H9 (cell line): ENCODE measurements at regions not wholly inside any gene's neighbourhood (a gene's known extent, or its start where the extent isn't known, plus 50 kb on each side); places are given as distances from the start of the nearest gene placed in this dataset.

Experiments
- DNase-seq: peaks from one replicate; pipeline ENCODE4 v3.0.0-alpha.2; 2017
- H2AFZ ChIP-seq: one replicate; pipeline ENCODE4 v1.6.1; 2013; ENCODE audit warnings: mild to moderate bottlenecking, low read length, control low read depth, moderate library complexity
- H2AK5ac ChIP-seq: 2 replicates; pipeline ENCODE4 v1.6.1; 2013; ENCODE audit warnings: low read length, control low read depth, mixed read lengths; ENCODE audit not compliant: insufficient read length
- H2BK120ac ChIP-seq: one replicate; pipeline ENCODE4 v1.6.1; 2013; ENCODE audit warnings: low read depth, mild to moderate bottlenecking, low read length, control low read depth, inconsistent platforms; ENCODE audit not compliant: poor library complexity, severe bottlenecking
- H2BK12ac ChIP-seq: 2 replicates; pipeline ENCODE4 v1.6.1; 2013; ENCODE audit warnings: low read length, control low read depth, mixed read lengths, low read depth; ENCODE audit not compliant: insufficient read length
- H2BK15ac ChIP-seq: 2 replicates; pipeline ENCODE4 v1.6.1; 2013; ENCODE audit warnings: low read depth, low read length, control low read depth
- H2BK20ac ChIP-seq: one replicate; pipeline ENCODE4 v1.6.1; 2013; ENCODE audit warnings: low read depth, mild to moderate bottlenecking, low read length, control low read depth, inconsistent platforms; ENCODE audit not compliant: poor library complexity, severe bottlenecking
- H2BK5ac ChIP-seq: 2 replicates; pipeline ENCODE4 v1.6.1; 2013; ENCODE audit warnings: low read length, control low read depth, mixed read lengths; ENCODE audit not compliant: insufficient read length
- H3K14ac ChIP-seq: 2 replicates; pipeline ENCODE4 v1.6.1; 2013; ENCODE audit warnings: low read length, control low read depth; ENCODE audit not compliant: insufficient read depth
- H3K18ac ChIP-seq: 2 replicates; pipeline ENCODE4 v1.6.1; 2013; ENCODE audit warnings: low read depth, mild to moderate bottlenecking, mixed read lengths, low read length, control low read depth; ENCODE audit not compliant: insufficient read length
- H3K23ac ChIP-seq: 2 replicates; pipeline ENCODE4 v1.6.1; 2013; ENCODE audit warnings: low read length, control low read depth, mixed read lengths, low read depth; ENCODE audit not compliant: insufficient read length
- H3K23me2 ChIP-seq: 2 replicates; pipeline ENCODE4 v1.6.1; 2013; ENCODE audit warnings: low read depth, mild to moderate bottlenecking, mixed read lengths, low read length, control low read depth; ENCODE audit not compliant: insufficient read length, poor library complexity, severe bottlenecking
- H3K27ac ChIP-seq: 2 replicates; pipeline ENCODE4 v1.5.1; 2013; ENCODE audit warnings: low read length, control low read depth, mixed read lengths, low read depth; ENCODE audit not compliant: insufficient read length
- H3K27me3 ChIP-seq: 2 replicates; pipeline ENCODE4 v1.6.1; 2013; ENCODE audit warnings: low read length, control low read depth, inconsistent platforms; ENCODE audit not compliant: insufficient read depth
- H3K4ac ChIP-seq: 2 replicates; pipeline ENCODE4 v1.6.1; 2013; ENCODE audit warnings: low read depth, mild to moderate bottlenecking, control low read depth, inconsistent platforms, low read length, moderate library complexity
- H3K4me1 ChIP-seq: 2 replicates; pipeline ENCODE4 v1.6.1; 2013; ENCODE audit warnings: low read length, control low read depth, inconsistent platforms; ENCODE audit not compliant: insufficient read depth
- H3K4me2 ChIP-seq: 2 replicates; pipeline ENCODE4 v1.6.1; 2013; ENCODE audit warnings: low read length, control low read depth, mixed read lengths; ENCODE audit not compliant: insufficient read length, insufficient read depth
- H3K56ac ChIP-seq: 2 replicates; pipeline ENCODE4 v1.6.1; 2013; ENCODE audit warnings: low read depth, mild to moderate bottlenecking, mixed read lengths, low read length, control low read depth; ENCODE audit not compliant: insufficient read length
- H3K79me1 ChIP-seq: 2 replicates; pipeline ENCODE4 v1.6.1; 2013; ENCODE audit warnings: low read depth, mild to moderate bottlenecking, moderate library complexity, low read length, control low read depth, inconsistent platforms; ENCODE audit not compliant: insufficient read depth, poor library complexity, severe bottlenecking
- H3K79me2 ChIP-seq: 2 replicates; pipeline ENCODE4 v1.6.1; 2013; ENCODE audit warnings: low read length, control low read depth, inconsistent platforms; ENCODE audit not compliant: insufficient read depth
- H3K9ac ChIP-seq: 2 replicates; pipeline ENCODE4 v1.6.1; 2013; ENCODE audit warnings: low read length, control low read depth, mixed read lengths; ENCODE audit not compliant: insufficient read length; ENCODE audit errors: extremely low read depth
- H3K9me3 ChIP-seq: one replicate; pipeline ENCODE4 v1.6.1; 2013; ENCODE audit warnings: low read depth, low read length, inconsistent platforms; ENCODE audit not compliant: control insufficient read depth
- H3T11ph ChIP-seq: one replicate; pipeline ENCODE4 v1.6.1; 2013; ENCODE audit warnings: mild to moderate bottlenecking, low read length, control low read depth, inconsistent platforms
- H4K20me1 ChIP-seq: one replicate; pipeline ENCODE4 v1.6.1; 2013; ENCODE audit not compliant: control insufficient read depth, insufficient read length, insufficient read depth
- H4K5ac ChIP-seq: 2 replicates; pipeline ENCODE4 v1.6.1; 2013; ENCODE audit warnings: low read depth, mild to moderate bottlenecking, mixed read lengths, low read length, control low read depth; ENCODE audit not compliant: insufficient read length
- H4K8ac ChIP-seq: replicated peaks from 2 replicates; pipeline ENCODE4 v1.6.1; 2013; ENCODE audit warnings: low read length, control low read depth, mixed read lengths, low read depth; ENCODE audit not compliant: insufficient read length
- H4K91ac ChIP-seq: 2 replicates; pipeline ENCODE4 v1.6.1; 2013; ENCODE audit warnings: low read depth, mild to moderate bottlenecking, moderate library complexity, mixed read lengths, low read length, control low read depth; ENCODE audit not compliant: insufficient read length
- H3K27ac Mint-ChIP-seq, 3 experiments: 2 replicates in 2 of 3; 3 replicates in 1 of 3; pipeline ENCODE4 v1.8.0; 2020 to 2021; ENCODE audit warnings: mixed read lengths in 3 of 3, mild to moderate bottlenecking in 1 of 3, moderate library complexity in 1 of 3
- H3K27me3 Mint-ChIP-seq: 2 replicates; pipeline ENCODE4 v1.8.0; 2021; ENCODE audit warnings: low read depth, mild to moderate bottlenecking, moderate library complexity, mixed read lengths
- H3K36me3 Mint-ChIP-seq, 3 experiments: 2 replicates in 2 of 3; 3 replicates in 1 of 3; pipeline ENCODE4 v1.8.0; 2020 to 2021; ENCODE audit warnings: low read depth in 3 of 3, mixed read lengths in 3 of 3; ENCODE audit not compliant: insufficient read depth in 1 of 3
- H3K4me1 Mint-ChIP-seq, 2 experiments: 2 replicates each; pipeline ENCODE4 v1.8.0; 2020; ENCODE audit warnings: mixed read lengths in 2 of 2
- H3K4me3 Mint-ChIP-seq, 2 experiments: 2 replicates in 1 of 2; 3 replicates in 1 of 2; pipeline ENCODE4 v1.8.0; 2020 to 2021; ENCODE audit warnings: mild to moderate bottlenecking in 2 of 2, mixed read lengths in 2 of 2, moderate library complexity in 1 of 2
- H3K9me3 Mint-ChIP-seq, 2 experiments: 2 replicates in 1 of 2; 3 replicates in 1 of 2; pipeline ENCODE4 v1.8.0; 2020; ENCODE audit warnings: mild to moderate bottlenecking in 2 of 2, mixed read lengths in 2 of 2, moderate library complexity in 1 of 2
- CTCF ChIP-seq: fragments of 200-600 bp; sonication (generic); conservative IDR thresholded peaks from 3 replicates; pipeline ENCODE4 v1.8.0; 2021; ENCODE audit warnings: antibody characterized with exemption, mild to moderate bottlenecking
- whole genome bisulfite sequencing: extraction: QIAGEN DNeasy Blood & Tissue Kit; methylation state at CpG from one replicate; pipeline ENCODE4 v1.1.7; 2013; ENCODE audit warnings: missing lambda C conversion rate, low lambda C conversion rate, mixed read lengths; ENCODE audit not compliant: insufficient read length; ENCODE audit errors: extremely low coverage; 5-methylcytosine and 5-hydroxymethylcytosine counted together

GRCh38 chr18:39772155-39772919 is 2182.7 kb upstream of the PIK3C3 start:
- Mint-ChIP-seq H3K9me3 (no peaks in the 10 kb centered on the region), H3K27ac (no peak overlapping the region; a peak in 1 of 7 replicates), H3K4me1 (peaks cover 12 to 14% of the 10 kb centered on the region in 2 experiments), H3K36me3 (peaks cover 0 to 3% (median 0%) of the 10 kb centered on the region in 3 experiments; a peak in 3 of 7 replicates), H3K4me3 (no peak overlapping the region), H3K27me3 (no peaks in the 10 kb centered on the region)
- H4K5ac ChIP-seq: no peak overlapping the region
- H3K56ac ChIP-seq: no peak overlapping the region
- H4K8ac ChIP-seq: no peak overlapping the region
- no peak overlapping the region for H2BK5ac ChIP-seq
- H3K23me2 ChIP-seq: no peaks in the 10 kb centered on the region
- H4K20me1 ChIP-seq: no peaks in the 10 kb centered on the region
- peaks cover 6% of the 10 kb centered on the region for H3K79me1 ChIP-seq
- H3K4me2 ChIP-seq: no peak overlapping the region
- no peaks in the 10 kb centered on the region for H3K27me3 ChIP-seq
- no peak overlapping the region for H2BK15ac ChIP-seq
- H4K91ac ChIP-seq: no peak overlapping the region
- peaks cover 4% of the 10 kb centered on the region; the same call in 1 of the 2 replicates for H3K4me1 ChIP-seq
- H2BK12ac ChIP-seq: no peak overlapping the region
- H3K9ac ChIP-seq: no peak overlapping the region
- DNase-seq: no peak
- no peak overlapping the region for H2AFZ ChIP-seq
- no peak overlapping the region for H2BK120ac ChIP-seq
- H3K18ac ChIP-seq: no peak overlapping the region
- H3K27ac ChIP-seq: no peak overlapping the region
- H3K79me2 ChIP-seq: peaks cover 1% of the 10 kb centered on the region; the same call in 1 of the 2 replicates
- no CpG with 5 or more reads among the region's 1 CpG for WGBS
- TF ChIP-seq CTCF: no peak
- H3K14ac ChIP-seq: no peak overlapping the region
- H3K4ac ChIP-seq: no peak overlapping the region
- no peak overlapping the region for H2BK20ac ChIP-seq
- H2AK5ac ChIP-seq: no peak overlapping the region
- H3K23ac ChIP-seq: no peak overlapping the region
- H3K9me3 ChIP-seq: no peaks in the 10 kb centered on the region
- H3T11ph ChIP-seq: no peak overlapping the region
